HG02759 (cell line): ENCODE measurements at regions not wholly inside any gene's neighbourhood (a gene's known extent, or its start where the extent isn't known, plus 50 kb on each side); places are given as distances from the start of the nearest gene placed in this dataset.
"Not testable (repeated sequence)": the region's sequence is repeated elsewhere in the genome, so short reads cannot be mapped to it uniquely, and the experiment has no call there.

Source experiments
- ATAC-seq: cut with Tn5 transposase; IDR thresholded peaks from one replicate; pipeline ENCODE4 v1.9.1; 2021; ENCODE audit warnings: mild to moderate bottlenecking, moderate library complexity; ENCODE audit not compliant: unreplicated experiment

DNA sequence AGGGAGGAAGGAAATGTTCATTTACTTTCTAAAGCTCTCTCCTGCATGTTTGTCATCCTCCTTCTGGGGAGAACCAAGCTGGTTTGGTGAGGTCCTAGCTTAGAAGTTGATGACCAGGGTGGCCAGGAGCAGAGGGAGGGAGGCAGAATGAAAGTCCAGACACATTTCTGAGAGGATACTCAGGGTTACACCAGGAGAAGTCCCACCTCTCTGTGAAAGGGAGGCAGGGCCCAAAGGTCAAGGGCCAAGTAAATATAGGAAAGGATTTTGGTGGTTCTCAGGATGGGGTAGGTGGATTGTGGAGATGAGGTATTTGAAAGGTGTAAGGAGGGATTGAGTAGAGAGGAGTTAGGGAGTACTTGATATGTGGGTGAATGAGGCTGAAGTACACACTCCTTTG, 58.0 kb upstream of the FBXO11 start:
- no peak for ATAC-seq

DNA sequence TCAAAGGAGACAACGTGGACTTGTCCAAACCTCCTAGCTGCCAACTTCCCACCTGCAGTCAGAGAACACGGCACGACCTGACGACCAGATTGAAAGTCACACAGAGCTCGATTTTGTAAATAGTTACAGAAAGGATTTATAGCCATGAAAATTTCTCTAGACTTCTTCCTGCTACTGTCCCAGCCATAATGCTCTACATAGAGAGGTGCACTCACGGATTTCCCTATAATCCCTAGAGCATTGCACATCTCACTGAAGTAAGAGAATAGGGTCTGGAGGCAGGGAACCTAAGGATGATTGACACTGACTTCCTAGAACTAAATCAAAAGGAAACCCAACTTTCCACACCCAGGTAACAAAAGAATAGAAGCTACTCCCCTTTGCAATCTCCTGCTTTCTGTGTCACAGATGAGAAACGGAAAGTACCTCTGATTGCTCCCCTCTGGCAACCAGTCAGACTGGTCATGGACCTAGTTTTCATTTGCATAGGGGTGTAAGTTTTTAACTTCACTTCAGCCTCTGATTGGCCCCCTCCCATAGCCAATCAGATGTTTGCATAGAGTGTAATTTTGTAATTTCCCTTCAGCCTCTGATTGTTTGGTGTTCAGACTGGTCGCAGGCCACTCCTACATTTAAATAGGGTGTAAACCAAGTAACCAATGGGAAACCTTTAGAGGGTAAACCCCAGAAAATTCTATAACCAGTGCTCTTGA, 58.6 kb upstream of the FBXO11 start:
- ATAC-seq: no peak

DNA sequence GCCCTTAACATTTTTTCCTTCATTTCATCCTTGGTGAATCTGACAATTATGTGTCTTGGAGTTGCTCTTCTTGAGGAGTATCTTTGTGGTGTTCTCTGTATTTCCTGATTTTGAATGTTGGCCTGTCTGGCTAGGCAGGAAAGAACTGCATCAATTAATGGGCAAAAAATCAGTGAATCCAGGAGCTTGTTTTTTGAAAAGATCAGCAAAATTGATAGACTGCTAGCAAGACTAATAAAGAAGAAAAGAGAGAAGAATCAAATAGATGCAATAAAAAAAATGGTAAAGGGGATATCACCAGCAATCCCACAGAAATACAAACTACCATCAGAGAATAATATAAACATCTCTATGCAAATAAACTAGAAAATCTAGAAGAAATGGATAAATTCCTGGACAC, 70.4 kb upstream of the FBXO11 start:
- ATAC-seq: not testable (repeated sequence)

DNA sequence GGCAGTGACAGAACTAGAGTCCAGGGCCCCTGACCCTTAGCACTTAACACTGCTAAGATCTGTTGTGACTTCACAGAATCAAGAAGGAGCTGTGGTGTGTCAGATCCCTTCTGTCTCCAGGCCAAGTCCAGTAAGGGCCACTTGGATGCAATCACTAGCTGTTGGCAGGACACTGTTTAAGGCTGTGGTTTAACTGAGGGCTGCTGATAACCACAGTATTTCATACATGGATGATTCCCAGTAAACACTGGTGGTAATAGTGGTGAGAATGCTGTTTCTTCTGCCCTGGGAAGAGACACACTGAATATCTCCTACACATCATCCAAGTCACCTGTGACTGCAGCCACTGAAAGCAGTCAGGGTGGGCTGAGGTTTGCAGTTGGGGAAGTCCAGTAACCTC, 77.7 kb upstream of the FBXO11 start:
- ATAC-seq: no peak

DNA sequence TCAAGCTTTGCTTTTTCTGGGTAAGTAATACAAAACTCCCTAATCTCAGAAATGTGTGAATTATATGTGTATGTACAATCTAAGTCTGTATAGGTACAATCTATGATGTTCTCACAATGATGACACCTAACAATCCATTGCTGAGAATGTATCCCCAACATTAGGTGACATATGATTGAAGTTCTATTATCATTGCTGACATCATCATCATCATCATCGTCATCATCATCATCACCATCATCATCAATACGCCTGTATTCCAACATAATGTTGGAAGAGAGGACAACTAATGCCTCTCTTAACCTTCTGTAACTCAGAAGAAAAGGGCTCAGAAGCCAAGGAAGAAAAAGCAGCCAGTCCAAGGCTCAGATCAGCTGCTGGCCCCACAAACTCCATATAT, 84.2 kb upstream of the FBXO11 start:
- no peak for ATAC-seq

DNA sequence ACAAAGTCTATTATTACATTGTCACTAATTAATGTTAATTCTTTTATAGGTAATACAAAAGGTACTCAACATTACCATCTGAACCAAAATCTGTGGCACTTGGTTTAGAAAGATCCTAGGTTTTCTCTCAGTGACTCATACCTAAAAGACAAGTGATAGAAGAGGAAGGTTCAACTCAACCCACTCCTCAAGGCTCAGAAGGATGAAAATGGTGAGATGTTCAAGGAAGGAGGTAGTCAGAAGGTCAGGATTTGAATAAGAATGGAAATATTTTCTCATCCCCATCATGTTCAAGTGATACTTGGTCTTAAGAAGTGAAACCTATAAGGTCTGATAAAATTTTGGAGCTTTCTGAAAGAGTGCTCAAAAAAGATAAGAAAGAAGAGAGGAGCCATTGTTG, 86.4 kb upstream of the FBXO11 start:
- ATAC-seq: no peak

DNA sequence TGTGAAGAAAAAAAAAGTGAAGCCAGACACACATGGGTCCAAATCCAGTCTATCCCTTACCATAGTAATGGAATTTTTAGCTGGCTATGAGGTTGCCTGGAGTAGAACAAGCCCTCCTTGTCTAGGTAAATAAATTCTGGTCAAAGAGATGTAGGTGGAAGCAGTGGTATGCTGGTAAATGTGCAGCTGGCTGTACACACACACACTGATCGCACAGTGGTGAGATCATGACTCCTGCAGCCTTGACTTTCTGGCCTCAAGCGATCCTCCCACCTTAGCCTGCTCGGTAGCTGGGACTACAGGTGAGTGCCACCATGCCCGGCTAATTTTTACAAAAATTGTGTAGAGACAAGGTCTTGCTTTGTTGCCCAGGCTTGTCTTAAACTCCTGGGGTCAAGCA, 90.5 kb upstream of the FBXO11 start:
- ATAC-seq: no peak

DNA sequence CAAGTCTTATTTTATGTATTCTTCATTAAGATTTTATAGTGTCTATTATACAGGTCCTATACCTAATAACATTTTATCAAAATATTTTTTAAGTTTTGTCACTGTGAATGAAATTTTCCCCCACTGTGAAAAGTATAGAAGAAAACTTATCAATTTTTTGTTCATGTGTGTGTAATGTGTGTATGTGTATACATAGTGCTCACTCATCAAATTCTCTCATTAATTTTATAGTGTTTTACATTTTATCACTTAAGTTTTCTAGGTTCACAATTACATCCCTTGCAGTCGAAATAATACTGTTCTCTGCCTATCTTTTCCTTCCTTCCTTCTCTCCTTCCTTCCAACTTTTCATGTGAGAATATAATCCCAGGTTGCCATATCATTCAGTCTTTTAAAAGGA, 93.2 kb upstream of the FBXO11 start:
- ATAC-seq: no peak

DNA sequence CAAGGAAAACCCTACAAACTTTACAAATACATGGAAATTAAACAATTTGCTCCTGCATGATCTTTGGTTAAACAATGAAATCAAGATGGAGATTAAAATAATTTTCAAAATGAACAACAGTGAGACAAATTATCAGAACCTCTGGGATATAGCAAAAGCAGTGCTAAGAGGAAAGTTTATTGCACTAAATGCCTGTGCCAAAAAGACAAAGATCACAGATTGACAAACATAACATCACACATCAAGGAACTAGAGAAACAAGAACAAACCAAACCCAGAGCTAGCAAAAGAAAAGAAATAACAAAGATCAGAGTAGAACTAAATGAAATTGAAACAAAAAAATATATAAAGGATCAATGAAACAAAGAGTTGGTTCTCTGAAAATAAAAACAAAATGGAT, 95.2 kb upstream of the FBXO11 start:
- no peak for ATAC-seq

DNA sequence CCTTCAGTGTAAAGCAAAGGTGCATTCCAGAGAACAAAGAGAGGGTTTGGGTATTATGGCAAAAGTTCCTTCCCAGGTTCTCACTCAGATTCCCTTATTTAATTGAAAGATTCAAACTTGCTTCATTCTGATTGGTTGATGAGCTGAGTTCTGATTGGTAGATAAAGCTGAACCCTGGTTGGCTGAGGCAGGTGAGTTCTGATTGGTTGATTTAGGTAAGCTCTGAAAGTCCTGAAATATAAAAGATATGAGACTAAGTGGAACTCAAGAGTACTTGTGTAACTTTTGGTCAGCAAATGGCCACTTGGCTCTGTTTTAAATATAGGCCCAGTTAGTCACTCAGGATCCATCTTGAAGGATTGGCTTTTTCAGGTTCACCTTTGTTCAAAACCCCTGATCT, 99.8 kb upstream of the FBXO11 start:
- no peak for ATAC-seq

DNA sequence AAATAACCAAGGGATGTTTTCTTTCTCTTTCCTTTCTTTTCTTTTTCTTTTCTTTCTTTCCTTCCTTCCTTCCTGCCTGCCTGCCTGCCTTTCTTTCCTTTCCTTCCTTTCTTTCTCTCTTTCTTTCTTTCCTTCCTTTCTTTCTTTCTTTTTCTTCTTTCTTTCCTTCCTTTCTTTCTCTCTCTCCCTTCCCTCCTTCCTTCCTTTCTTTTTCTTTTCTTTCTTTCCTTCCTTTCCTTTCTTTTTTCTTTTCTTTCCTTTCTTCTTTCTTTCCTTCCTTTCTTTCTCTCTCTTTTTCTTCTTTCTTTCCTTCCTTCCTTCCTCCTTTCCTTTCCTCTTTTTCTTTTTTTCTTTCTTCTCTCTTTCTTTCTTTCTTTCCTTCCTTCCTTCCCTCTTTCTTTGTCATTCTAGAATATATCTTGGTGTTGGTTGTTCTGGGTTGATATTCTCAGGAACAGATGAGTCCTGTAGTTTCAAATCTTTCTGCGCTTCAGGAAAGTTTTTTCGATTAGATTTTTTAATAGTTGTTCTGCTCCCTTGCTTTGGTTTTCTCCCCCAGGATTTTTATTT, 101.5 kb upstream of the FBXO11 start:
- no peak for ATAC-seq

DNA sequence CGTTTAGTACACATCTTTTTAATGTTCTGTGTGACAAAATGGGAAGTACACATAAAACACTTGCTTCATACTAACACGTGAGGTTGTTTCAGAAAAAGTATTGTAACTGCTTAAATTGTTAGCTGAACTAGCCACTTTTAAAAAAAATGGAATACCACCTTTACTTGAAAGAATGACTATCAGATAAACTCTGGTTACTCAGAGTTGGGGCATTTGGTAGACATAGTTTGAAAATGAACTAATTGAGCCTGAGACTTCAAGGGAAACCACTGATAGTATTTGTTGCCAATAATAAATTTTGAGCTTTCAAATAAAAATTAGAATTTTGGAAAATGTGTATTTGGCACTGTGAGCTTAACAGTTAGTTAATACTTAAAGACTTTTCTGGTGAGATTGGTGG, 103.0 kb upstream of the FBXO11 start:
- no peak for ATAC-seq

DNA sequence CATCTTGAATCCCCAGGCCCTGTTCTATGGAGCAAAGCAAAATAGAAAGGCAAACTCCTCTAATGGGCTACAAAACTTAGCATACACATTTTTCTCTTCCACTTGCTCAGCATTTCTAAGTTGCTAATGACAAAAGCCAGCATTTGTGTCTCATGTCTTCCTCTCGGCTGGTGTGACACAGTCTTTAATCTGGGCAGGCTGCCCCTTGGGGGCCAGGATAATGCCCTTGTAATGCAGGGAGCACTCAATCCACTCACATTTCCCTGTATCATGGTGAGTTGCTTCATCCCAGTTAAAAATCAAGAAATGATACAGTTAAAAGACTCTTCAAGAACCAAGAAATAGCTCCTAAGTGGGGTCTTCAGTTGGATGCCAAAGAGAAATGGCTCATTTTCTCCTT, 109.1 kb upstream of the FBXO11 start:
- ATAC-seq: no peak

DNA sequence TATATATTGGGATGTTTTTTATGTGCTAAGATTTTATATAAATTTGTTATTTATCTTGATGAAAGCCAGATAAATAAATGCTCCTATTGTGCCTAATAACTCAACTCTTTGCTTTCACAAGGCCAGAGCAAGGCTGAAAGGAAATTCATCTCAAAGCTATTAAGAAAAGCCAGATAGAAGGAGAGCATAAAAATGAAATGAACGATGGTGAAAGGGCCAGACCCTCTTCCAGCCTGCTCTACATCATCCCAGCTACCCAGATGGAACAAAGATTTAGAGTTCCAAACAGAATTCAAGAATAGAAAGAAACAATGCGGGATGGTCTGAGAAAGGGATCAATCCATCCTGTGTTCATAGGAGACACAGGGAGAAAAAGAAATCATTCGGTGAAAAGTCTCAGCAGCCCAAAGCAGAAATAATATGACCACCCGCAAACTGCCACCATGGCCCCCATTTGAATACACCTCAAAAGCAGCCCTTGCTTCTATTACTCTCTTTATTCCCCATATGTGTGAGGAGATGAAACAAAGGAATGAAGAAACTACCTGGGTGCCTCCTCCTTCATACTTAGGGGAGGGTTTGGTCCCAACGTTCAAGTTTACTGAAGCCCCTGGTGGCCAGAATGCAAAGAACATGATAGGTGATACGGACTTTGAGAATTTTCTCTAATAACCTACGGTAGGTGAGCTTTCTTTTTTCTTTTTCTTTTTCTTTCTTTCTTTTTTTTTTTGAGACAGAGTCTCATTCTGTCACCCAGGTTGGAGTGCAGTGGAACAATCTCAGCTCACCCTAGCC, 110.1 kb upstream of the FBXO11 start:
- no peak for ATAC-seq

DNA sequence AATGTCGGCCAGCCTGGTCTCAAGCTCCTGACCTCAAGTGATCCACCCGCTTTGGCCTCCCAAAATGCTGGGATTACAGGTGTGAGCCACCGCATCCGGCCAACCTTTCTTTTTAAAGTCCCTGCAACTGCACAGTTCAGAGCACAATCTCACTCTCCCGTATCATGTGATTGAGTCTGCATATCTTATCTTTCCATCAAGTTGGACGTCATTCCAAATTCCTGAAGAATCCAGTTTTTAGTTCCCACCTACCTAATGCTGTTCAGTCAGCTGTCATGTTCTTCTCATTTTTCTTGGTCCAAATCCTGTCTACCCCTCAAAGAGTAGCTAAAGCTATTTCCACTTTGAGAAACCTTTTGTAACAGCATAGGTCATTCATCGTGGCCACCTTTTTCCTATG, 110.8 kb upstream of the FBXO11 start:
- ATAC-seq: no peak

DNA sequence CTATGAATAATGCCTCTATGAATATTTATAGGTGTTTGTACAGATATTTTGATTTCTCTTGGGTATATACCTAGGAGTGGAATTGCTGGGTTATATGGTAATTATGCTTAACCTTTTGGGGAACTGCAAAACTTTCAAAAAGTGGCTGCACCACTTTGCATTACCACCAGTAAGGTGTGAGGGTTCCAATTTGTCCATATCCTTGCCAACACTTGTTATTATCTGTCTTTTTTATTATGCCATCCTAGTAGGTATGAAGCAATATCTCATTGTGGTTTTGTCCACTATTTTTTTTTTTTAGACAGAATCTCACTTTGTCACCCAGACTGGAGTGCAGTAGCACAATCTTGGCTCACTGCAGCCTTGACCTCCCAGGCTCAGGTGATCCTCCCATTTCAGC, 112.2 kb upstream of the FBXO11 start:
- no peak for ATAC-seq

DNA sequence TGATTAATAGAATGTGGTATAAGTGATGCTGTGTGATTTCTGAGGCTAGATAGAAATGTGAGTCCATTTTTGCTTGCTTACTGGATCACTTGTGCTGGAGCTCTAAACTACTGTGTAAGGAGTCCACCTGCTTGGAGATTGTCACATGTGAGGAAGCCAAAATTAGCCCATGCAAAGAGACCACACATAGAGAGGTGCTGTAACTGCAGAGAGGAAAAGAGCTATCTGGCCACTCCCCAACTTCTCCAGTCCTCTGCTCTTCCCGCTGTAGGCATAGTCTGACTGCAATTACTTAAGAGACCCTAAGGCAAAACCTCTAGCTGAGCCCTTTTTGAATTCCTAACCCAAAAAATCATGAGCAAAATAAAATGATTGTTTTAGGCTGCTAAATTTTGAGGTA, 120.6 kb upstream of the FBXO11 start:
- ATAC-seq: no peak

DNA sequence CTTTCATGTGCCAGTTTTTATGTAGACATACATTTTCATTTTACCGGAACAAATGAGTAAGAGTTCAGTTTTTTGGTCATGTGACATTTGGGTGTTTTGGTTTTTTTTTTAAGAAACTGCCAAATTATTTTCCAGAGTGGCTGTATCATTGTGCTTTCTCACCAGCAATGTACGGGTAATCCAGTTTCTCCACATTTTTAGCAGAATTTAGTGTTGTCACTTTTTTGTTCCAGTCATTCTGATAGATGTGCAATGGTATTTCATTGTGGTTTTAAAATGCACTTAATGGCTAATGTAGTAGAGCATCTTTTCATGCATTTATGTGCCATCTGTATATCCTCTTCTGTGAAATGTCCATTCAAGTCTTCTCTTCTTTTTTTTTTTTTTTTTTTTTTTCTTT, 126.5 kb upstream of the FBXO11 start:
- no peak for ATAC-seq

DNA sequence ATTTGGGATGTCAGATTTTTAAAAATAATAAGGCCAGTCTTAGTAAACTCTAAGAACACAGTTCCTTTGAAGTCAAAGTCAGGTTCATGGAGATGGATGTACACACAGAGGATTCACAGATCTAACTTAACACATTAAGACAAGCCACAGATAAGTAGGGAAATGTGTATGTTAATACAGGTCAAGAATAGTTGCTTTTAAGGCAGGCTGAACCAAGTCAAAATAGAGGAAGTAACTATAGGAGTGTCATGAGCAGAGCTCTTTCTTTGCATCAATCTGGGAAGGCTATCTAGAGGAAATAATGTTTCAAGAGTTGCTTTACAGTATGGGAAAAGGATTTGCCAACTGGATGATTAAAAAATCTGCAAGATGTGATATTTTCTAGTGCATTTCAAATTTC, 128.0 kb upstream of the FBXO11 start:
- ATAC-seq: no peak

DNA sequence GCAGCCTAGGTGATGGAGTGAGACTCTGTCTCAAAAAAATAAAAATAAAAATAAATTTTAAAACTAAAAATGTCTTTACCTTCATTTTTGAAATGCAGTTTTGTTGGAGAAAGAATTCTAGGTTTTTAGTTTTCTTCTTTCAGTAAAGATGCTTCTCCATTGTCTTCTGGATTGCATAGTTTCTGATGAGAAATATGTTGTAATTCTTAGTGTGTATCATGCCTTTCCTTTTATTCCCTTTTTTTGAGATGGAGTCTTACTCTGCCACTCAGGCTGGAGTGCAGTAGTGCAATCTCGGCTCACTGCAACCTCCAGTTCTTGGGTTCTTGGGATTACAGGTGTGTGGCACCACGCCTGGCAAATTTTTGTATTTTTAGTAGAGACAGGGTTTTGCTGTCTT, 130.0 kb upstream of the FBXO11 start:
- no peak for ATAC-seq

DNA sequence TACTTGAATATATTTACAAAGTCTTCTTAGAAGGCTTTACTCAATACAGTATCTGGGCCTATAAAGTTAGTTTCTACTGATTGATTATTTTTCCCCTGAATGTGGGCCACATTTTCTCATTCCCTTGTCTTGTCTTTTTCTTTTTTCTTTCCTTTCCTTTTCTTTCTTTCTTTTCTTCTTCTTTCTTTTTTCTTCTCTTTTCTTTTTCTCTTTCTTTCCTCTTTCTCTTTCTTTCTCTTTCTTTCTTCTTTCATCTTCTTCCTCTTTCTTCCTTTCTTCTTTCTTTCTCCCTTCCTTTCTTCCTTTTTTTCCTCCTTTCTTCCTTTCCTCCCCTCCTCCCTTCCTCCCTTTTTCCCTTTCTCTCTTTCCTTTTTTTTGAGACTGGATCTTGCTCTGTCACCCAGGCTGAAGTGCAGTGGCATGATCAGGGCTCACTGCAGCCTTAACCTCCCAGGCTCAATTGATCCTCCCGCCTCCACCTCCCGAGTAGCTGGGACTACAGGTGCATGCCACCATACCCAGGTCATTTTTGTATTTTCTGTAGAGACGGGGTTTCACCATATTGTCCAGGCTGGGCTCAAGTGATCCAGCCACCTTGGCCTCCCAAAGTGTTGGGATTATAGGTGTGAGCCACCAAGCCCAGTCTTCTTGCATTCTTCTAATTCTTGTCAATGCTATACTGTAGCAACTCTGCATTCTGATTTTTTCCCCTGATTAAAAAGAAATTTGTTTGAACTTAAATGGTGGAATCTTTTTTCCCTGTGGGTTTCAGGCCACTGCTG, 133.1 kb upstream of the FBXO11 start:
- no peak for ATAC-seq
